Neural progenitor cell (in vitro differentiated cells): ENCODE measurements at regions not wholly inside any gene's neighbourhood (a gene's known extent, or its start where the extent isn't known, plus 50 kb on each side); places are given as distances from the start of the nearest gene placed in this dataset.

Source experiments
- CTCF ChIP-seq: fragments of 200-600 bp; sonication (generic); IDR thresholded peaks from 2 replicates; pipeline ENCODE4 v1.5.1; 2017; ENCODE audit warnings: antibody characterized with exemption, mild to moderate bottlenecking
- EZH2 ChIP-seq: fragments of 200-600 bp; sonication (generic); IDR thresholded peaks from 2 replicates; pipeline ENCODE4 v1.6.1; 2017; ENCODE audit warnings: antibody characterized with exemption, mild to moderate bottlenecking, moderate library complexity

- TF ChIP-seq EZH2 (no peak), CTCF (no peak)
Observed at GRCh38 chr18:78165525-78165924, 814.1 kb upstream of the SALL3 start.
